ENCODE measurements at regions not wholly inside any gene's neighbourhood (a gene's known extent, or its start where the extent isn't known, plus 50 kb on each side); places are given as distances from the start of the nearest gene placed in this dataset.

GRCh38 chr6:114718186-114718585 lies 375.4 kb upstream of the HS3ST5 start:
- Histone ChIP-seq H2AFZ (ENCODE audit: low read length) (no peak overlapping the region), H3K36me3 (ENCODE audit: control insufficient read depth in 2 of 4, insufficient read depth in 4 of 4, low read length in 3 of 4) (no peaks in the 10 kb centered on the region)
- POLR2A ChIA-PET (ENCODE audit: partially characterized antibody), result no interaction called here

More at GRCh38 chr6:114718186-114718585, 375.4 kb upstream of the HS3ST5 start:
- Histone ChIP-seq H3K23ac (ENCODE audit: insufficient read length) (no peak overlapping the region), H2BK20ac (ENCODE audit: low read length) (no peak overlapping the region), H2AK5ac (ENCODE audit: low read depth, low read length) (no peak overlapping the region), H3K79me1 (ENCODE audit: low read depth, low read length) (no peaks in the 10 kb centered on the region), H2BK5ac (ENCODE audit: low read depth, low read length) (no peak overlapping the region), H3K27me3 (replicated peaks in 1 of 4; ENCODE audit: control insufficient read depth in 3 of 4, extremely low read depth in 1 of 4, insufficient read depth in 3 of 4, low read length in 3 of 4) (no peaks in the 10 kb centered on the region), H2BK15ac (ENCODE audit: low read length) (no peak overlapping the region), H4K91ac (replicated peaks; ENCODE audit: insufficient read length, low read length) (no peak overlapping the region), H4K20me1 (replicated peaks in 1 of 2; ENCODE audit: control insufficient read depth in 1 of 2, insufficient read depth in 2 of 2, low read length in 2 of 2) (no peaks in the 10 kb centered on the region), H4K5ac (ENCODE audit: insufficient read length, low read depth, low read length) (no peak overlapping the region), H3K56ac (replicated peaks; ENCODE audit: insufficient read length, low read depth, low read length) (no peak overlapping the region), H3K14ac (ENCODE audit: insufficient read length) (no peak overlapping the region), H3K23me2 (ENCODE audit: low read depth, low read length) (no peaks in the 10 kb centered on the region; the same call in 1 of the 2 replicates), H2BK12ac (ENCODE audit: low read depth, low read length) (no peak overlapping the region; the same call in 1 of the 2 replicates), H2BK120ac (replicated peaks; ENCODE audit: low read depth, low read length) (no peak overlapping the region), H3K27ac (ENCODE audit: low read depth, low read length) (no peak overlapping the region), H3K4ac (replicated peaks; ENCODE audit: insufficient read length, low read depth, low read length) (no peak overlapping the region), H3K79me2 (ENCODE audit: control insufficient read depth in 1 of 2, insufficient read depth in 2 of 2, low read length in 2 of 2) (no peaks in the 10 kb centered on the region), H3K4me2 (ENCODE audit: insufficient read depth in 1 of 2, low read depth in 2 of 2, low read length in 2 of 2) (no peak overlapping the region), H3K9ac (replicated peaks in 1 of 4; ENCODE audit: extremely low read depth in 1 of 4, low read depth in 3 of 4, low read length in 3 of 4) (no peak overlapping the region), H3K4me3 (ENCODE audit: extremely low read depth in 1 of 4, insufficient read depth in 2 of 4, low read depth in 3 of 4, low read length in 4 of 4) (no peak overlapping the region), H3K4me1 (replicated peaks in 1 of 4; ENCODE audit: control insufficient read depth in 3 of 4, insufficient read depth in 4 of 4, low read length in 3 of 4) (no peaks in the 10 kb centered on the region), H4K8ac (ENCODE audit: extremely low read depth, insufficient read depth, low read length) (no peak overlapping the region), H3K9me3 (ENCODE audit: insufficient read depth in 2 of 2, low read depth in 1 of 2, low read length in 1 of 2) (no peaks in the 10 kb centered on the region), H3K18ac (ENCODE audit: extremely low read depth, low read length) (no peak overlapping the region)
- FAIRE-seq (no peak), DNase-seq (ENCODE audit: low read depth in 1 of 2, low spot score in 2 of 2) (no peak)
- WGBS, 2 experiments (ENCODE audit: extremely low coverage in 1 of 2, insufficient coverage in 1 of 2, insufficient read length in 1 of 2, insufficient replicate concordance in 2 of 2, low coverage in 1 of 2, low lambda C conversion rate in 2 of 2, missing lambda C conversion rate in 1 of 2), result 45% methylated on average over 3 of the region's 3 CpGs; no CpG with 5 or more reads in 1 of the 2 experiments
- no peak for TF ChIP-seq CHD2 (IDR thresholded peaks at IDR 0.05; ENCODE audit: low read length)
- 0 out of 4 replicates have a peak, but pooled peaks have one; percentile 6 to 17 for TF ChIP-seq RAD21 (IDR thresholded peaks at IDR 0.05 in 1 of 2, conservative IDR thresholded peaks at IDR 0.05 in 1 of 2; ENCODE audit: low read depth in 2 of 2, low read length in 2 of 2)
- CTCF ChIA-PET (ENCODE audit: partially characterized antibody), result interaction anchor here (1.2 kb wide), 1 partner anchor 448 kb away, joined by 3 read pairs; no protein-coding TSS in a partner anchor
